GM18508 (cell line): ENCODE measurements at regions not wholly inside any gene's neighbourhood (a gene's known extent, or its start where the extent isn't known, plus 50 kb on each side); places are given as distances from the start of the nearest gene placed in this dataset.

Source experiments
- ATAC-seq: cut with Tn5 transposase; IDR thresholded peaks from one replicate; pipeline ENCODE4 v1.9.1; 2021; ENCODE audit warnings: moderate number of reproducible peaks; ENCODE audit not compliant: insufficient read depth, unreplicated experiment

GRCh38 chr12:42673535-42673934, 84.0 kb upstream of the PRICKLE1 start:
- ATAC-seq, result no peak

GRCh38 chr12:42670719-42671118, 81.2 kb upstream of the PRICKLE1 start:
- no peak for ATAC-seq

- ATAC-seq, result no peak
Observed at GRCh38 chr12:42669553-42669952, 80.0 kb upstream of the PRICKLE1 start.

GRCh38 chr12:42666671-42667243, 77.2 kb upstream of the PRICKLE1 start:
- no peak for ATAC-seq

- ATAC-seq, result no peak
Observed at GRCh38 chr12:42663621-42664020, 74.1 kb upstream of the PRICKLE1 start.

GRCh38 chr12:42660968-42661937, 71.7 kb upstream of the PRICKLE1 start:
- no peak for ATAC-seq

GRCh38 chr12:42660117-42660516, 70.6 kb upstream of the PRICKLE1 start:
- ATAC-seq, result no peak

- ATAC-seq, result no peak
Observed at GRCh38 chr12:42652048-42652447, 62.5 kb upstream of the PRICKLE1 start.

DNA sequence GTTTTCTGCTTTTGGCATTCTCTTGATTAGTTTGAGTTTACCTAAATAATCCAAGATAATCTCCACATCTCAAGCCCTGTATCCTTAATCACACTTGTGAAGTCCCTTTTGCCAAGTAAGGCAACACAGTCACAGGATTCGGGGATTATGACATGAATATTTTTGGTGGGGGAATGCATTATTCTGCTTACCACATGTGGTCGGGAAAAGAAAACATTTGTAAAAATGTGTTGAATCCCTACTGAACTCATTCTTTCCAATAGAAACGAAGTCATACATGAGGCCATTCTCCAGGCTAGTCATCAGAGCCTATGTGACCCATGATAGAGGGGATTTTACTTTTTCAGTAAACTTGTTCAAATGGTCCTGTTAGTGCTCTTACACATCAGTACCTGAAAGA, 58.5 kb upstream of the PRICKLE1 start:
- ATAC-seq, result no peak

- ATAC-seq, result no peak
Observed at GRCh38 chr12:42643881-42644579, 54.5 kb upstream of the PRICKLE1 start.

GRCh38 chr12:42641221-42641885, 51.8 kb upstream of the PRICKLE1 start:
- ATAC-seq, result no peak

- no peak for ATAC-seq
Observed at GRCh38 chr12:42640391-42640790, 50.8 kb upstream of the PRICKLE1 start.

- no peak for ATAC-seq
Observed at GRCh38 chr12:42639556-42639955, 50.0 kb upstream of the PRICKLE1 start.
